Caco-2 (cell line): ENCODE measurements at regions not wholly inside any gene's neighbourhood (a gene's known extent, or its start where the extent isn't known, plus 50 kb on each side); places are given as distances from the start of the nearest gene placed in this dataset.

Experiments
- BruUV-seq: library from RNA; stranded (reverse); fragments of 400-500 nt; replicated peaks from 2 replicates; lab custom pipeline; 2021; lab: Mats Ljungman, UMichigan
- CTCF ChIA-PET: fragments of 300-600 bp; sonication (Branson Sonifier 250); formaldehyde crosslinking; loops from one replicate; lab custom pipeline; 2022; ENCODE audit warnings: antibody characterized with exemption; lab: Charles Lee
- POLR2A ChIA-PET: fragments of 300-600 bp; sonication (Branson Sonifier 250); formaldehyde crosslinking; loops from one replicate; lab custom pipeline; 2022; ENCODE audit warnings: antibody characterized with exemption; lab: Charles Lee
- DNase-seq, 2 experiments: peaks; one replicate each; pipeline versions ENCODE4 v3.0.0 to v3.0.0-alpha.2; 2020 to 2022
- H3K27me3 ChIP-seq: replicated peaks from 2 replicates; pipeline ENCODE4 v1.6.0; 2011; ENCODE audit warnings: low read length; ENCODE audit not compliant: control insufficient read depth, insufficient read depth
- H3K36me3 ChIP-seq: 2 replicates; pipeline ENCODE4 v1.5.1; 2011; ENCODE audit warnings: low read length; ENCODE audit not compliant: control insufficient read depth, insufficient read depth
- H3K4me1 ChIP-seq: fragments of 250-450 bp; sonication (Bioruptor Pico); 2 replicates; pipeline ENCODE4 v1.5.1; 2020; ENCODE audit warnings: mild to moderate bottlenecking
- H3K4me3 ChIP-seq: 2 replicates; pipeline ENCODE4 v1.5.1; 2011; ENCODE audit warnings: low read depth, mild to moderate bottlenecking, control low read depth, low read length
- H3K9me3 ChIP-seq: fragments of 250-450 bp; sonication (Bioruptor Pico); 2 replicates; pipeline ENCODE4 v1.5.1; 2020; ENCODE audit warnings: mild to moderate bottlenecking, moderate library complexity
- H3K27ac Mint-ChIP-seq: one replicate; pipeline ENCODE4 v1.8.0; 2022; ENCODE audit warnings: mixed read lengths; ENCODE audit not compliant: unreplicated experiment
- H3K27me3 Mint-ChIP-seq: one replicate; pipeline ENCODE4 v1.8.0; 2022; ENCODE audit warnings: mixed read lengths; ENCODE audit not compliant: insufficient read depth, unreplicated experiment
- H3K36me3 Mint-ChIP-seq: one replicate; pipeline ENCODE4 v1.8.0; 2022; ENCODE audit warnings: mild to moderate bottlenecking, mixed read lengths; ENCODE audit not compliant: insufficient read depth, unreplicated experiment
- H3K4me1 Mint-ChIP-seq: one replicate; pipeline ENCODE4 v1.8.0; 2022; ENCODE audit warnings: low read depth, mixed read lengths; ENCODE audit not compliant: unreplicated experiment
- H3K4me3 Mint-ChIP-seq: one replicate; pipeline ENCODE4 v1.8.0; 2022; ENCODE audit warnings: mild to moderate bottlenecking, moderate library complexity, mixed read lengths; ENCODE audit not compliant: unreplicated experiment
- H3K9me3 Mint-ChIP-seq: one replicate; pipeline ENCODE4 v1.8.0; 2022; ENCODE audit warnings: mixed read lengths; ENCODE audit not compliant: unreplicated experiment
- intact Hi-C: fragments of 100-400 bp; cut with micrococcal nuclease; formaldehyde crosslinking; loops from one replicate; pipeline ENCODE4 v1.10.0; 2022; ENCODE audit not compliant: unreplicated experiment
- TF ChIP-seq, protein P1 (sequence below), 2 experiments: fragments of 200-600 bp in 1 of 2; IDR thresholded peaks; 1 replicate in 1 of 2; 2 replicates in 1 of 2; pipeline versions ENCODE4 v1.5.1 to v1.8.0; 2011 to 2022; ENCODE audit warnings: antibody characterized with exemption in 1 of 2, control low read depth in 1 of 2, inconsistent platforms in 1 of 2, low read depth in 1 of 2, low read length in 1 of 2, mild to moderate bottlenecking in 1 of 2, moderate library complexity in 1 of 2; ENCODE audit not compliant: insufficient read depth in 1 of 2, severe bottlenecking in 1 of 2, unreplicated experiment in 1 of 2

DNA sequence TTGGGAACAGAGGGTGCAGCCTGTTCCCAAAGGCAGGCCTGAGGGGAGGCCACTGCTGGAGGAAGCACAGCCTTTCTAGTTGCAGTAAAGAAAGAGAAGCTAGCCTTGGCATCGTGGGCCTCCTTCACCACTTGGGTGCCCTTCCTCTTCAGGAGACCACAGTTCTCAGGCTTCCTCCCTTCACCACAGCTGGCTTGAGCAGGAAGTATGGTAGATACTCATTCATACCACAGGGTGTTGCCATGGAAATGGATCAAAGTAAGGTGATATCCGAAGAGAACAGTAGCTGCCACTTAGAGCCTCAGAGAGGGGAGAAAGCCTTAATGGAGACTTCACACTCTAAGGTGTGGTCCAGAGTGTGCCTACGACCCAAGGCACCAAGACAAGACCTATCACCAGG, 120.4 kb upstream of the RIPOR2 start:
- Mint-ChIP-seq H3K27ac (no peak overlapping the region), H3K4me3 (no peak overlapping the region), H3K27me3 (no peaks in the 10 kb centered on the region), H3K36me3 (no peaks in the 10 kb centered on the region), H3K4me1 (no peaks in the 10 kb centered on the region), H3K9me3 (peaks cover 7% of the 10 kb centered on the region)
- Histone ChIP-seq H3K4me1 (no peaks in the 10 kb centered on the region), H3K9me3 (no peaks in the 10 kb centered on the region; the same call in 1 of the 2 replicates), H3K27me3 (no peaks in the 10 kb centered on the region), H3K4me3 (no peak overlapping the region), H3K36me3 (no peaks in the 10 kb centered on the region)
- no peak for DNase-seq
- BruUV-seq: no TSS peak
- TF ChIP-seq, protein P1, sequence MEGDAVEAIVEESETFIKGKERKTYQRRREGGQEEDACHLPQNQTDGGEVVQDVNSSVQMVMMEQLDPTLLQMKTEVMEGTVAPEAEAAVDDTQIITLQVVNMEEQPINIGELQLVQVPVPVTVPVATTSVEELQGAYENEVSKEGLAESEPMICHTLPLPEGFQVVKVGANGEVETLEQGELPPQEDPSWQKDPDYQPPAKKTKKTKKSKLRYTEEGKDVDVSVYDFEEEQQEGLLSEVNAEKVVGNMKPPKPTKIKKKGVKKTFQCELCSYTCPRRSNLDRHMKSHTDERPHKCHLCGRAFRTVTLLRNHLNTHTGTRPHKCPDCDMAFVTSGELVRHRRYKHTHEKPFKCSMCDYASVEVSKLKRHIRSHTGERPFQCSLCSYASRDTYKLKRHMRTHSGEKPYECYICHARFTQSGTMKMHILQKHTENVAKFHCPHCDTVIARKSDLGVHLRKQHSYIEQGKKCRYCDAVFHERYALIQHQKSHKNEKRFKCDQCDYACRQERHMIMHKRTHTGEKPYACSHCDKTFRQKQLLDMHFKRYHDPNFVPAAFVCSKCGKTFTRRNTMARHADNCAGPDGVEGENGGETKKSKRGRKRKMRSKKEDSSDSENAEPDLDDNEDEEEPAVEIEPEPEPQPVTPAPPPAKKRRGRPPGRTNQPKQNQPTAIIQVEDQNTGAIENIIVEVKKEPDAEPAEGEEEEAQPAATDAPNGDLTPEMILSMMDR (IDR thresholded peaks at IDR 0.05; ENCODE audit: insufficient read depth in 1 of 2, low read depth in 1 of 2, low read length in 1 of 2, severe bottlenecking in 1 of 2, unreplicated experiment in 1 of 2): no peak
- intact Hi-C loops: no loop called here
- ChIA-PET CTCF (no interaction called here), POLR2A (no interaction called here)

DNA sequence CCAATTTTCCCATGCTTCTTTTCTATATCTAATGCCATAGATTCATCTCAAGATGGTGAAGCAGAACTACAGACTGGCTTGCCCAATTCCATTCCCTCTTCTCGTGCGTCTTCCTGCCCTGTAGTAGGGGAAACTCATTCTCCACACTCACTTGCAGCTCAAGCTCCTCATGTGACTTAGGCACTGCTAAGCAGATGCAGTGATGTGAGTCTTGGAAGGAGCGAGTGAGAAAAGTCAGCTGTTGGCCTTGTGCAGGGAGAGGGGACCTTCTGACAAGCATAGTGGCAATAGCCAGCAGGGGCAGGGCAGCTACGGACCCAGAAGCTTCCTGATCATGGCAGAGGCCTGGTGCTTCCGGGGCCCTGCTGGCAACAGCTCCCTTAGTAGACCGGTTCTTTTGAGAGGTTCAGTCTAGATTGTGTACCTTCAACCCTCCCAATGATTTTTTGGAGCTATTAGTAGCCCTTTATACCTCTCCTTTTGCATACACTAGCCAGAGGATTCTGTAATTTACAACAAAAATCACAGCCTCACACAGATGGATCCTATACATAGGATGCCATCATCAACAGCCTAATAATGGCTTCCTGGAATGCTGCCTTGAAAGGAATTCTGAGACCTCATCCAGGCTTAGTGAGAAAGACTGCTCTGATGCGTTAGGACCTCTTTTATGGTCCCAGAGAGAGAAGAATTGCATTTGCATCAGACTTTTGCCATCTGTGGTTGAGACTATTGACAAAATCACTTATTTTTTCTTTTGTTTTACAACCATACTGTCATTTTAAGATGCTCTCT, 121.5 kb upstream of the RIPOR2 start:
- TF ChIP-seq, protein P1 (IDR thresholded peaks at IDR 0.05; ENCODE audit: insufficient read depth in 1 of 2, low read depth in 1 of 2, low read length in 1 of 2, severe bottlenecking in 1 of 2, unreplicated experiment in 1 of 2): no peak
- Histone ChIP-seq H3K4me3 (no peak overlapping the region), H3K36me3 (no peaks in the 10 kb centered on the region), H3K4me1 (no peaks in the 10 kb centered on the region), H3K9me3 (no peaks in the 10 kb centered on the region; the same call in 1 of the 2 replicates), H3K27me3 (no peaks in the 10 kb centered on the region)
- H3K9me3 Mint-ChIP-seq: peaks cover 10% of the 10 kb centered on the region
- DNase-seq: no peak
- H3K4me3 Mint-ChIP-seq: no peak overlapping the region
- no peaks in the 10 kb centered on the region for H3K27me3 Mint-ChIP-seq
- POLR2A ChIA-PET: no interaction called here
- H3K27ac Mint-ChIP-seq: no peak overlapping the region
- CTCF ChIA-PET: no interaction called here
- H3K36me3 Mint-ChIP-seq: no peaks in the 10 kb centered on the region
- BruUV-seq: no TSS peak
- H3K4me1 Mint-ChIP-seq: no peaks in the 10 kb centered on the region
- intact Hi-C loops: no loop called here

DNA sequence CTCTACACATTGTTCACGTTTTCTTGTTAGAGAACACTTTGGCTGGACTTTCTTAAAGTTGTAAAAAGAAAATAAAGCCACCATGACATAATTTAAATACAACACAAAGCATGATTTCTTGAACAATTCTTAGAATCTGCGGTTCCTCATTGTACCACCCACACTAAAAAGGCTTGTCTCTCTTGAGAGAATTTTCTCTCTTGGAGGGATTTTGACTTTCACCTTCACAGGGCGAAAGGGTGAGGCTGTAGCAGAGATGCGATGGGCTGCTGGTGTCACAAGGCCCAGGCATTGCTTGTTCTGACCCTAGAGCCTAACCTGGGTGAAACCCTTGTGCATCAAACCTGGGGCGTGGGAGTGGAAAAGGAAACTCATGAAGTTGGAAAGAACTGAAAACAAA, 122.7 kb upstream of the RIPOR2 start:
- H3K27me3 ChIP-seq: no peaks in the 10 kb centered on the region
- H3K9me3 ChIP-seq: no peaks in the 10 kb centered on the region; the same call in 1 of the 2 replicates
- no peak for DNase-seq
- Mint-ChIP-seq H3K4me3 (no peak overlapping the region), H3K9me3 (peaks cover 10% of the 10 kb centered on the region), H3K4me1 (no peaks in the 10 kb centered on the region), H3K27ac (no peak overlapping the region), H3K36me3 (no peaks in the 10 kb centered on the region), H3K27me3 (no peaks in the 10 kb centered on the region)
- H3K36me3 ChIP-seq: no peaks in the 10 kb centered on the region
- ChIA-PET POLR2A (no interaction called here), CTCF (no interaction called here)
- BruUV-seq: no TSS peak
- intact Hi-C loops: no loop called here
- TF ChIP-seq, protein P1 (IDR thresholded peaks at IDR 0.05; ENCODE audit: insufficient read depth in 1 of 2, low read depth in 1 of 2, low read length in 1 of 2, severe bottlenecking in 1 of 2, unreplicated experiment in 1 of 2): no peak
- no peaks in the 10 kb centered on the region for H3K4me1 ChIP-seq
- no peak overlapping the region for H3K4me3 ChIP-seq
